ENCODE measurements at regions not wholly inside any gene's neighbourhood (a gene's known extent, or its start where the extent isn't known, plus 50 kb on each side); places are given as distances from the start of the nearest gene placed in this dataset.

- TF ChIP-seq, protein P1, sequence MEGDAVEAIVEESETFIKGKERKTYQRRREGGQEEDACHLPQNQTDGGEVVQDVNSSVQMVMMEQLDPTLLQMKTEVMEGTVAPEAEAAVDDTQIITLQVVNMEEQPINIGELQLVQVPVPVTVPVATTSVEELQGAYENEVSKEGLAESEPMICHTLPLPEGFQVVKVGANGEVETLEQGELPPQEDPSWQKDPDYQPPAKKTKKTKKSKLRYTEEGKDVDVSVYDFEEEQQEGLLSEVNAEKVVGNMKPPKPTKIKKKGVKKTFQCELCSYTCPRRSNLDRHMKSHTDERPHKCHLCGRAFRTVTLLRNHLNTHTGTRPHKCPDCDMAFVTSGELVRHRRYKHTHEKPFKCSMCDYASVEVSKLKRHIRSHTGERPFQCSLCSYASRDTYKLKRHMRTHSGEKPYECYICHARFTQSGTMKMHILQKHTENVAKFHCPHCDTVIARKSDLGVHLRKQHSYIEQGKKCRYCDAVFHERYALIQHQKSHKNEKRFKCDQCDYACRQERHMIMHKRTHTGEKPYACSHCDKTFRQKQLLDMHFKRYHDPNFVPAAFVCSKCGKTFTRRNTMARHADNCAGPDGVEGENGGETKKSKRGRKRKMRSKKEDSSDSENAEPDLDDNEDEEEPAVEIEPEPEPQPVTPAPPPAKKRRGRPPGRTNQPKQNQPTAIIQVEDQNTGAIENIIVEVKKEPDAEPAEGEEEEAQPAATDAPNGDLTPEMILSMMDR (IDR thresholded peaks at IDR 0.05) = no peak
- TF ChIP-seq POLR2A (IDR thresholded peaks at IDR 0.05) = no peak
These were observed 126.1 kb downstream of the MTX2 start for GRCh38 chr2:176395273-176395854.
